HG02610 (cell line): ENCODE measurements at regions not wholly inside any gene's neighbourhood (a gene's known extent, or its start where the extent isn't known, plus 50 kb on each side); places are given as distances from the start of the nearest gene placed in this dataset.

Experiments
- ATAC-seq: cut with Tn5 transposase; IDR thresholded peaks from one replicate; pipeline ENCODE4 v1.9.1; 2021; ENCODE audit warnings: mild to moderate bottlenecking, moderate library complexity; ENCODE audit not compliant: unreplicated experiment

GRCh38 chr1:72365693-72366092, 83.4 kb upstream of the NEGR1 start:
- ATAC-seq: no peak

GRCh38 chr1:72362538-72362937, 80.2 kb upstream of the NEGR1 start:
- ATAC-seq: no peak

- ATAC-seq: no peak
Measured at GRCh38 chr1:72357411-72357810, 75.1 kb upstream of the NEGR1 start.

- no peak for ATAC-seq
Measured at GRCh38 chr1:72355899-72356298, 73.6 kb upstream of the NEGR1 start.

- no peak for ATAC-seq
Measured at GRCh38 chr1:72341661-72342060, 59.3 kb upstream of the NEGR1 start.

- ATAC-seq: no peak
Measured at GRCh38 chr1:72336776-72337175, 54.4 kb upstream of the NEGR1 start.
